Gastroesophageal sphincter (tissue), 4 donors: ENCODE measurements at regions not wholly inside any gene's neighbourhood (a gene's known extent, or its start where the extent isn't known, plus 50 kb on each side); places are given as distances from the start of the nearest gene placed in this dataset.

ENCODE experiments used
- ATAC-seq: fragments of 150-250 bp; one replicate; pipeline ENCODE4 v1.9.1; 2016; ENCODE audit warnings: mild to moderate bottlenecking, moderate library complexity
- H3K27ac ChIP-seq, 4 donors: fragments of 200-600 bp; sonication (generic) in 3 of 4; 1 replicate in 3 of 4; 2 replicates in 1 of 4; pipeline ENCODE4 v1.5.1; 2016 to 2019
- H3K27me3 ChIP-seq: fragments of 200-600 bp; sonication (generic); one replicate; pipeline ENCODE4 v1.5.1; 2019
- H3K36me3 ChIP-seq, 2 donors: fragments of 200-600 bp; sonication (generic); one replicate each; pipeline ENCODE4 v1.5.1; 2019; ENCODE audit warnings: control low read depth in 1 of 2
- H3K4me1 ChIP-seq, 3 donors: fragments of 200-600 bp; sonication (generic); 1 replicate in 2 of 3; 2 replicates in 1 of 3; pipeline ENCODE4 v1.5.1; 2016 to 2019; ENCODE audit warnings: control low read depth in 2 of 3
- H3K4me3 ChIP-seq, 2 donors: fragments of 200-600 bp; sonication (generic); one replicate each; pipeline ENCODE4 v1.5.1; 2019; ENCODE audit warnings: mild to moderate bottlenecking in 1 of 2, moderate library complexity in 1 of 2
- H3K9me3 ChIP-seq, 3 donors: fragments of 200-600 bp; sonication (generic); one replicate each; pipeline ENCODE4 v1.5.1; 2017 to 2019; ENCODE audit warnings: control low read depth in 2 of 3
- EP300 ChIP-seq: sonication (generic); formaldehyde crosslinking; IDR thresholded peaks from one replicate; pipeline ENCODE4 v1.6.1; 2017; ENCODE audit warnings: antibody characterized with exemption, mild to moderate bottlenecking
- POLR2A ChIP-seq, 2 donors: fragments of 450-650 bp; IDR thresholded peaks; one replicate each; pipeline ENCODE4 v1.6.1; 2017; ENCODE audit warnings: antibody characterized with exemption in 2 of 2, mild to moderate bottlenecking in 2 of 2, moderate library complexity in 1 of 2
- POLR2AphosphoS5 ChIP-seq: sonication (generic); formaldehyde crosslinking; IDR thresholded peaks from one replicate; pipeline ENCODE4 v1.6.1; 2017; ENCODE audit warnings: antibody characterized with exemption
- WGBS, 2 donors: methylation state at CpG; one replicate each; pipeline ENCODE4 v1.1.5; 2018; ENCODE audit warnings: low coverage in 1 of 2; 5-methylcytosine and 5-hydroxymethylcytosine counted together
- TF ChIP-seq, protein P1 (sequence below), 4 experiments: fragments of 200-600 bp in 2 of 4; fragments of 450-650 bp in 2 of 4; sonication (generic) in 1 of 4; IDR thresholded peaks; one replicate each; pipeline ENCODE4 v1.5.1; 2017 to 2019; ENCODE audit warnings: antibody characterized with exemption in 4 of 4, mild to moderate bottlenecking in 2 of 4, moderate library complexity in 2 of 4

DNA sequence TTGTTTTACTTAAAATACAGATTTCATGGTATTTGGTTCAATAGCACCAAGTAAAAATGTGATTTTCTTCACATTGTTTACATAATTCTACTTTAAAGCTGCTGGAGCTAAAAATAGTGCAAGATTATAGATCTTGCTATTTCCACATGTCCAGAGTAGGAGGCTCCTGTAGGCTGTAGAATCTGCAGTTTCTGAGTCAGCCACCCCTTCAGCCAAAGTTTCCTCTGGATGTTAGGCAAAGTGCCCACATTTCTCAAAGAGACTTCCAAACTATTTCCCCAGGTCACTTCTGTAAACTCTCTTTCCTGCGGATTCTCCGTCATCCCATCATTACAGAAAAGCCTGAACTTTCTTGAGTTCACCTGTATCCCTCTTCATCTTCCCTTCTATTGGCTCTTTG is 342.5 kb upstream of the FSTL5 start:
- Histone ChIP-seq H3K4me1 (no peaks in the 10 kb centered on the region), H3K27ac (no peak overlapping the region), H3K27me3 (peaks cover 12% of the 10 kb centered on the region), H3K9me3 (no peaks in the 10 kb centered on the region), H3K36me3 (no peaks in the 10 kb centered on the region), H3K4me3 (no peak overlapping the region)
- 19% methylated on average over 2 of the region's 2 CpGs for WGBS, 2 donors
- no peak for TF ChIP-seq POLR2AphosphoS5
- TF ChIP-seq, protein P1, sequence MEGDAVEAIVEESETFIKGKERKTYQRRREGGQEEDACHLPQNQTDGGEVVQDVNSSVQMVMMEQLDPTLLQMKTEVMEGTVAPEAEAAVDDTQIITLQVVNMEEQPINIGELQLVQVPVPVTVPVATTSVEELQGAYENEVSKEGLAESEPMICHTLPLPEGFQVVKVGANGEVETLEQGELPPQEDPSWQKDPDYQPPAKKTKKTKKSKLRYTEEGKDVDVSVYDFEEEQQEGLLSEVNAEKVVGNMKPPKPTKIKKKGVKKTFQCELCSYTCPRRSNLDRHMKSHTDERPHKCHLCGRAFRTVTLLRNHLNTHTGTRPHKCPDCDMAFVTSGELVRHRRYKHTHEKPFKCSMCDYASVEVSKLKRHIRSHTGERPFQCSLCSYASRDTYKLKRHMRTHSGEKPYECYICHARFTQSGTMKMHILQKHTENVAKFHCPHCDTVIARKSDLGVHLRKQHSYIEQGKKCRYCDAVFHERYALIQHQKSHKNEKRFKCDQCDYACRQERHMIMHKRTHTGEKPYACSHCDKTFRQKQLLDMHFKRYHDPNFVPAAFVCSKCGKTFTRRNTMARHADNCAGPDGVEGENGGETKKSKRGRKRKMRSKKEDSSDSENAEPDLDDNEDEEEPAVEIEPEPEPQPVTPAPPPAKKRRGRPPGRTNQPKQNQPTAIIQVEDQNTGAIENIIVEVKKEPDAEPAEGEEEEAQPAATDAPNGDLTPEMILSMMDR (IDR thresholded peaks at IDR 0.05): no peak
- no peak for TF ChIP-seq POLR2A (IDR thresholded peaks at IDR 0.05)
- no peak for TF ChIP-seq EP300
- no peak for ATAC-seq

DNA sequence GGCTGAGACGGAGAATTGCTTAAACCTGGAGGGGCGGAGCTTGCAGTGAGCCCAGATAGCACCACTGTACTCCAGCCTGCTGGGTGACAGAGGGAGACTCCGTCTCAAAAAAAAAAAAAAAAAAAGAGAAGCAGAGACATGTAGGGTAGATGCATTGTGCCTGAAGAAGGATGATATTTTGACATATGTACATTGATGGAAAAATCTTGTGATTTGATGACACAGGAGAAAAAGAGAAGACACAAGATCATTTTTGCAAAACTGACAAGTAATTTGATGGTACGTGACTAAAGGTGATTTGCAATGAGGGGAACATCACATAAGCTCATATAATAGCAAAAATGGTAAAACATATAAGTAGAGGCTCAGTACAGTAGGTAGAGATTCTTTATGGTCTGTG is 340.1 kb upstream of the FSTL5 start:
- WGBS, 2 donors: 86 to 100% methylated on average over 1 to 4 of the region's 4 CpGs

DNA sequence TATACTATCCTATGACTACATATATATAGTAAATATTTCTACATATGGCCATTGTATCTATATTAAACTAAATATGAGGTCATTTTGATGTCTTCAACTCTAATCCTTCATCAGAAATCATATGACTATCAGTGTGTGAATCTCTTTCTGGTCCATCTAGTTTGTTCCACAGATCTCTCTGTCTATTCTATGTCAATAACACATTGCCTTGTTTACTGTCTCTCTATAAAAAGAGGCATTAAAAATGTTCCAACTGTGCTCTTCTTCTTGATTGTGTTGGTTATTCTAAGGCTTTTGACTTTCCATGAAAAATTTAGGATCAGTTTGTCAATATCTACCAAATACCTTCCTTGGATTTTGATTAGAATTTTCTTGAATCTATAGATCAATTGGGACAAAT is 338.3 kb upstream of the FSTL5 start:
- no peak for ATAC-seq
- TF ChIP-seq EP300 (no peak), POLR2AphosphoS5 (no peak), POLR2A (IDR thresholded peaks at IDR 0.05) (no peak)
- TF ChIP-seq, protein P1 (IDR thresholded peaks at IDR 0.05): no peak
- H3K4me3 ChIP-seq: no peak overlapping the region
- no peak overlapping the region for H3K27ac ChIP-seq
- peaks cover 16% of the 10 kb centered on the region for H3K27me3 ChIP-seq
- no peaks in the 10 kb centered on the region for H3K4me1 ChIP-seq
- H3K9me3 ChIP-seq: no peaks in the 10 kb centered on the region
- H3K36me3 ChIP-seq: no peaks in the 10 kb centered on the region

More for the DNA sequence above, 340.1 kb upstream of the FSTL5 start:
- H3K27ac ChIP-seq: no peak overlapping the region
- TF ChIP-seq, protein P1 (IDR thresholded peaks at IDR 0.05): no peak
- TF ChIP-seq EP300: no peak
- H3K36me3 ChIP-seq: no peaks in the 10 kb centered on the region
- no peaks in the 10 kb centered on the region for H3K4me1 ChIP-seq
- H3K9me3 ChIP-seq: no peaks in the 10 kb centered on the region
- H3K4me3 ChIP-seq: no peak overlapping the region
- peaks cover 12% of the 10 kb centered on the region for H3K27me3 ChIP-seq
- no peak for ATAC-seq

DNA sequence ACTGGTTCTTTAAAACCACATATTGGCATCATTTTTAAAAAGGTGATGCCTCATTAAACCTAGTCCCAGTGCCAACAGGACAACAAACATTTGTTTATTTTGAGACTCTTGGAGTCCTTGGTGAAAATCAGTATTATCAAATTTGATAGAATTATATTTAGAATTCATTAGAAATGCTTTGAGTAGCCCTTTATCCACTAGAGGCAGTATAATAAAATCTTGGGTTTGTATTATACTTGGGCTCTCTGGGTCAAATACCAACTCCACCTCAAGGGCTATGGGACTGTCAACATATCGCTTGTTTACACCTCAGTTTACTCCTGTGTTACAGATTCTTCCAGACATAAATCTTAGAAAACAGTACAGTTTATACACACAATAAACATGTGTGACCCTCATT is 335.7 kb upstream of the FSTL5 start:
- no peak overlapping the region for H3K4me3 ChIP-seq
- no peak overlapping the region for H3K27ac ChIP-seq
- H3K27me3 ChIP-seq: peaks cover 12% of the 10 kb centered on the region
- 83 to 88% methylated on average over 1 of the region's 1 CpG for WGBS, 2 donors
- TF ChIP-seq, protein P1 (IDR thresholded peaks at IDR 0.05): no peak
- TF ChIP-seq POLR2AphosphoS5 (no peak), POLR2A (IDR thresholded peaks at IDR 0.05) (no peak), EP300 (no peak)
- H3K4me1 ChIP-seq: no peaks in the 10 kb centered on the region
- H3K36me3 ChIP-seq: no peaks in the 10 kb centered on the region
- H3K9me3 ChIP-seq: no peaks in the 10 kb centered on the region
- ATAC-seq: no peak

DNA sequence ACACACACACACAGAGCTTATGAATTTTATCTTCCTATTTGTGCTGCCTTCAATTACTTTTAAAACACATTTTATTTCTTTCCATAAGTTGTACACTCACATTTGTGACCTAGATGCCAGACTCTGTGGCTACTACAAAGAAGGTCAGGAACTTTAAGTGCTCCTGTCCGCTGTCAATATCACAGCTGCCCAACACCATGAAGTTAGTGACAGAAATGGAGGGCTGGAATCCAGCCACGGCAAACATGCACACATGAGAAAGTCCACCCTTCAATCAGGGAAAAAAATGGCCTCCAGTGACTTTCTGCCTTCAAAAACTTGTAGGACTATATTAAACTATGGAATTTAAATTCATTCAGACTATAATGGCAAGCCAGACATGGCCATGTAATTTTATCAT is 334.4 kb upstream of the FSTL5 start:
- Histone ChIP-seq H3K27me3 (peaks cover 6% of the 10 kb centered on the region), H3K27ac (no peak overlapping the region), H3K4me3 (no peak overlapping the region), H3K9me3 (no peaks in the 10 kb centered on the region), H3K4me1 (no peaks in the 10 kb centered on the region), H3K36me3 (no peaks in the 10 kb centered on the region)
- no peak for ATAC-seq
- no peak for TF ChIP-seq POLR2A (IDR thresholded peaks at IDR 0.05)
- TF ChIP-seq, protein P1 (IDR thresholded peaks at IDR 0.05): no peak
- TF ChIP-seq EP300: no peak
- no peak for TF ChIP-seq POLR2AphosphoS5
- 55 to 56% methylated on average over 2 of the region's 2 CpGs for WGBS, 2 donors
